ENCODE measurements at regions not wholly inside any gene's neighbourhood (a gene's known extent, or its start where the extent isn't known, plus 50 kb on each side); places are given as distances from the start of the nearest gene placed in this dataset.

DNA sequence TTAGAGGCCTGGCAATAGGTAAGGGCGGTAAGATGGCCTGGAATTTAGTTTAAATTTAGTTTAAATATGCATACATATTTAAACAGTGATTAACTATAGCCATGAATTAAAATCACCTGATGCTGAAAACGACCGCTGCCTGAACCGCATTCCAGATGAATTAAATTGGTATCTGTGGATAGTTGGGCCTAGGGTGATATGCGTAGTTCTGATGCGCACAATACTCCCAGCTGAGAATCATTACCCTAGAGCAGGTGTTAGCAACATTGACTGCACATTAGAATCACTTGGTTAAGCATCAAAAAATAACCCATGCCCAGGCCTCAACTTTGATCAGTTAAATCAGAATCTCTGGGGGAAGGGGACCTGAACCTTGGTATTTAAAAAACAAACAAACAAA, 432.4 kb downstream of the GBA3 start:
- Histone ChIP-seq H3F3A (ENCODE audit: low read length, unreplicated experiment) (no peaks in the 10 kb centered on the region), H3K4me2 (ENCODE audit: low read length) (no peak overlapping the region), H3K4me1 (ENCODE audit: insufficient read depth, low read length) (no peaks in the 10 kb centered on the region), H3K9ac (ENCODE audit: low read length) (no peak overlapping the region), H3K9me2 (replicated peaks; ENCODE audit: low read length) (no peaks in the 10 kb centered on the region), H3K27me3 (ENCODE audit: low read length) (no peaks in the 10 kb centered on the region), H3K9me3 (ENCODE audit: low read length) (no peaks in the 10 kb centered on the region), H3K79me2 (ENCODE audit: low read length) (no peaks in the 10 kb centered on the region), H3K4me3 (ENCODE audit: low read length) (no peak overlapping the region), H3K36me3 (ENCODE audit: low read depth, low read length) (no peaks in the 10 kb centered on the region), H3K27ac (ENCODE audit: low read length) (no peak overlapping the region), H2AFZ (ENCODE audit: low read length) (no peak overlapping the region), H4K20me1 (ENCODE audit: low read length) (no peaks in the 10 kb centered on the region)
- ATAC-seq (no peak), DNase-seq (no peak)
- ChIA-PET CTCF (no interaction called here), POLR2A (ENCODE audit: unreplicated experiment) (no interaction called here)
- no peak for TF ChIP-seq EZH2 (IDR thresholded peaks at IDR 0.05; ENCODE audit: low read length, unreplicated experiment)
- no peak for TF ChIP-seq EZH2phosphoT487 (IDR thresholded peaks at IDR 0.05; ENCODE audit: borderline replicate concordance, low read length)
- TF ChIP-seq, protein P1, sequence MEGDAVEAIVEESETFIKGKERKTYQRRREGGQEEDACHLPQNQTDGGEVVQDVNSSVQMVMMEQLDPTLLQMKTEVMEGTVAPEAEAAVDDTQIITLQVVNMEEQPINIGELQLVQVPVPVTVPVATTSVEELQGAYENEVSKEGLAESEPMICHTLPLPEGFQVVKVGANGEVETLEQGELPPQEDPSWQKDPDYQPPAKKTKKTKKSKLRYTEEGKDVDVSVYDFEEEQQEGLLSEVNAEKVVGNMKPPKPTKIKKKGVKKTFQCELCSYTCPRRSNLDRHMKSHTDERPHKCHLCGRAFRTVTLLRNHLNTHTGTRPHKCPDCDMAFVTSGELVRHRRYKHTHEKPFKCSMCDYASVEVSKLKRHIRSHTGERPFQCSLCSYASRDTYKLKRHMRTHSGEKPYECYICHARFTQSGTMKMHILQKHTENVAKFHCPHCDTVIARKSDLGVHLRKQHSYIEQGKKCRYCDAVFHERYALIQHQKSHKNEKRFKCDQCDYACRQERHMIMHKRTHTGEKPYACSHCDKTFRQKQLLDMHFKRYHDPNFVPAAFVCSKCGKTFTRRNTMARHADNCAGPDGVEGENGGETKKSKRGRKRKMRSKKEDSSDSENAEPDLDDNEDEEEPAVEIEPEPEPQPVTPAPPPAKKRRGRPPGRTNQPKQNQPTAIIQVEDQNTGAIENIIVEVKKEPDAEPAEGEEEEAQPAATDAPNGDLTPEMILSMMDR (conservative IDR thresholded peaks at IDR 0.05; ENCODE audit: low read depth, low read length): no peak
- intact Hi-C loops (cut with micrococcal nuclease): no loop called here
- no TSS peak for BruUV-seq (replicated peaks)

DNA sequence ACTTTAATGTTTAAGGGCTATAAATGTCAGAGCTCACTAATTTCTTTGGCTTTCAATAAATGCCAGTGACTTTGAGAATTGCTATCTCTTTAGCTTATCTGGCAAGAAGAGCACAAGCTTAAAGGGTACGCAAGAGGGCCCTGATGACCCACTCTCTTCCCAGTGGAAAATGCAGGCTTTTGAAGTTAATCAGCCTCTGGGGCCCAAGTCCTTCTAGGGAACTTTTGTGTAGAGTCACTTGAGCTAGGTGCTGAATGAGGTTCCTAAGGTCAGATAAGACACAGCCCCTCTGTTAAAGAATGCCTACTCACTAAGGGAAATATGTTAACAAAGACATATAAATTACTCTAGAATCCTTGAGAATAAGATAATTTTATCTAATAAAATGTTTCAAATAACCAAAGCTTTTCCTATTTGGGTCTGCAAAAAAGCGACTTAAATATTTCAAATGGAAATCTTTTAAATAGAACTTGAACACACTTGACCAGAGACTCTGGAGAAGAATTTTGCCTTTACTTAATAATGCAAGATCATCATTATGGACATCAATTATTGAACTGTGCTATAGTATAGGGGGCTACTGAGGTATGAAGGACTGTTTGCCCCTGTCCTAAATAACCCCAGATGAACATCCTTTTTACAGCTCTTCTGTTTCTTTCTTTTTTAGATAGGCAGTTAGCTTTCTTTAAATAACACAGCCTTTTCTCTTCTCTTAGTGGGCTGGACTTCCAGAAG, 430.1 kb downstream of the GBA3 start:
- TF ChIP-seq, protein P1 (conservative IDR thresholded peaks at IDR 0.05; ENCODE audit: low read depth, low read length): no peak
- TF ChIP-seq EZH2 (IDR thresholded peaks at IDR 0.05; ENCODE audit: low read length, unreplicated experiment) (no peak), EZH2phosphoT487 (IDR thresholded peaks at IDR 0.05; ENCODE audit: borderline replicate concordance, low read length) (no peak)
- Histone ChIP-seq H3K27ac (ENCODE audit: low read length) (no peak overlapping the region), H3K4me3 (ENCODE audit: low read length) (no peak overlapping the region), H3K9me3 (ENCODE audit: low read length) (no peaks in the 10 kb centered on the region), H3F3A (ENCODE audit: low read length, unreplicated experiment) (no peaks in the 10 kb centered on the region), H3K36me3 (ENCODE audit: low read depth, low read length) (no peaks in the 10 kb centered on the region), H3K27me3 (ENCODE audit: low read length) (no peaks in the 10 kb centered on the region), H3K9me2 (replicated peaks; ENCODE audit: low read length) (no peaks in the 10 kb centered on the region), H3K79me2 (ENCODE audit: low read length) (no peaks in the 10 kb centered on the region), H3K4me1 (ENCODE audit: insufficient read depth, low read length) (0 out of 2 replicates have a peak, but pooled peaks cover 5% of the 10 kb centered on the region), H4K20me1 (ENCODE audit: low read length) (no peaks in the 10 kb centered on the region), H3K4me2 (ENCODE audit: low read length) (no peak overlapping the region), H2AFZ (ENCODE audit: low read length) (no peak overlapping the region), H3K9ac (ENCODE audit: low read length) (no peak overlapping the region)
- DNase-seq: no peak
- POLR2A ChIA-PET (ENCODE audit: unreplicated experiment): no interaction called here
- intact Hi-C loops (cut with micrococcal nuclease): no loop called here
- CTCF ChIA-PET: no interaction called here
- ATAC-seq: no peak
- no TSS peak for BruUV-seq (replicated peaks)

DNA sequence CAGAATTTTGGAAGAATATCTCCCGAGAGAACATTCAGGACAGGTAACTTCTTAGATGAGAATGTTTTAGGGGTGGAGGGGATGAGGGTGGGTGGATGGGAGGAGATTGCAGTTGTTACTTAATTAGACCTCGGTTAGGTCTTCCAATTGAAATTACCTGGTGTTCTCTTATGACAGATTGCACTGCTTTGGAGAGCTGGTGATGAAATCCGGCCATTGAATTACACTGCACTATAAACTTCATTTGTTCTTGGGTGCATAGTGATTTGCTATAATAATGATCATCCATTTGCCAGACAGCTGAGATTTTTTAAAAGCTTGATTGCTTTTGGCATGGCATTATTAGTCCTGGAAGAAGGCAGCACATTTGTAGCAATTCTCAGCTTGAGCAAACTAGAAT, 427.6 kb downstream of the GBA3 start:
- CTCF ChIA-PET: no interaction called here

More for the DNA sequence above, 427.6 kb downstream of the GBA3 start:
- Histone ChIP-seq H3K27ac (ENCODE audit: low read length) (no peak overlapping the region), H3K36me3 (ENCODE audit: low read depth, low read length) (no peaks in the 10 kb centered on the region), H3K9me3 (ENCODE audit: low read length) (no peaks in the 10 kb centered on the region), H4K20me1 (ENCODE audit: low read length) (no peaks in the 10 kb centered on the region), H3K79me2 (ENCODE audit: low read length) (no peaks in the 10 kb centered on the region), H3K4me1 (ENCODE audit: insufficient read depth, low read length) (peaks cover 14% of the 10 kb centered on the region), H3K27me3 (ENCODE audit: low read length) (no peaks in the 10 kb centered on the region), H3K9me2 (replicated peaks; ENCODE audit: low read length) (no peaks in the 10 kb centered on the region), H3F3A (ENCODE audit: low read length, unreplicated experiment) (no peaks in the 10 kb centered on the region), H3K4me3 (ENCODE audit: low read length) (no peak overlapping the region), H3K9ac (ENCODE audit: low read length) (no peak overlapping the region), H3K4me2 (ENCODE audit: low read length) (no peak overlapping the region), H2AFZ (ENCODE audit: low read length) (no peak overlapping the region)
- POLR2A ChIA-PET (ENCODE audit: unreplicated experiment): no interaction called here
- no TSS peak for BruUV-seq (replicated peaks)
- ATAC-seq (no peak), DNase-seq (no peak)
- TF ChIP-seq EZH2 (IDR thresholded peaks at IDR 0.05; ENCODE audit: low read length, unreplicated experiment) (no peak), EZH2phosphoT487 (IDR thresholded peaks at IDR 0.05; ENCODE audit: borderline replicate concordance, low read length) (no peak)
- TF ChIP-seq, protein P1 (conservative IDR thresholded peaks at IDR 0.05; ENCODE audit: low read depth, low read length): no peak
- intact Hi-C loops (cut with micrococcal nuclease): no loop called here

Data from PC-3 (cell line).